GM23338 (cell line): ENCODE measurements at regions not wholly inside any gene's neighbourhood (a gene's known extent, or its start where the extent isn't known, plus 50 kb on each side); places are given as distances from the start of the nearest gene placed in this dataset.

Experiments used
- ATAC-seq: fragments of 200-7000 bp; cut with Tn5 transposase; 3 replicates; pipeline ENCODE4 v1.9.1; 2020
- DNase-seq: peaks from one replicate; pipeline ENCODE4 v3.0.0-alpha.2; 2015; ENCODE audit warnings: low spot score
- H2AFZ ChIP-seq: fragments of 200-600 bp; sonication (generic); 2 replicates; pipeline ENCODE4 v1.8.0; 2016; ENCODE audit warnings: antibody characterized with exemption, mild to moderate bottlenecking, moderate library complexity
- H3F3A ChIP-seq: fragments of 200-600 bp; sonication (generic); replicated peaks from 2 replicates; pipeline ENCODE4 v1.8.0; 2017; ENCODE audit warnings: antibody characterized with exemption, mixed run types, low read depth
- H3K27ac ChIP-seq: fragments of 200-600 bp; sonication (generic); 2 replicates; pipeline ENCODE4 v1.6.1; 2016; ENCODE audit warnings: low read depth
- H3K27me3 ChIP-seq: fragments of 200-600 bp; sonication (generic); 2 replicates; pipeline ENCODE4 v1.8.0; 2016; ENCODE audit warnings: mild to moderate bottlenecking, mixed run types, moderate library complexity; ENCODE audit not compliant: insufficient read depth
- H3K36me3 ChIP-seq: fragments of 200-600 bp; sonication (generic); 2 replicates; pipeline ENCODE4 v1.8.0; 2016; ENCODE audit warnings: mild to moderate bottlenecking; ENCODE audit not compliant: insufficient read depth
- H3K4me1 ChIP-seq: fragments of 200-600 bp; sonication (generic); 2 replicates; pipeline ENCODE4 v1.8.0; 2016; ENCODE audit warnings: mild to moderate bottlenecking, moderate library complexity; ENCODE audit not compliant: insufficient read depth
- H3K4me2 ChIP-seq: fragments of 200-600 bp; sonication (generic); 2 replicates; pipeline ENCODE4 v1.7.1; 2017; ENCODE audit warnings: mixed run types
- H3K4me3 ChIP-seq: fragments of 200-600 bp; sonication (generic); 2 replicates; pipeline ENCODE4 v1.6.1; 2016; ENCODE audit warnings: mixed run types
- H3K79me2 ChIP-seq: fragments of 200-600 bp; sonication (generic); replicated peaks from 2 replicates; pipeline ENCODE4 v1.8.0; 2017; ENCODE audit warnings: mild to moderate bottlenecking; ENCODE audit not compliant: insufficient read depth
- H3K9me2 ChIP-seq: fragments of 200-600 bp; sonication (generic); 2 replicates; pipeline ENCODE4 v1.8.0; 2017; ENCODE audit not compliant: insufficient read depth
- H4K20me1 ChIP-seq: fragments of 200-600 bp; sonication (generic); replicated peaks from 2 replicates; pipeline ENCODE4 v1.8.0; 2017; ENCODE audit warnings: mild to moderate bottlenecking; ENCODE audit not compliant: insufficient read depth
- H3K27ac Mint-ChIP-seq: 2 replicates; pipeline ENCODE4 v1.8.0; 2020; ENCODE audit warnings: inconsistent platforms, mild to moderate bottlenecking, moderate library complexity, mixed read lengths
- H3K27me3 Mint-ChIP-seq: 3 replicates; pipeline ENCODE4 v1.8.0; 2022; ENCODE audit warnings: low read depth, mild to moderate bottlenecking, moderate library complexity, mixed read lengths, inconsistent platforms; ENCODE audit not compliant: insufficient read depth, poor library complexity
- H3K36me3 Mint-ChIP-seq: 3 replicates; pipeline ENCODE4 v1.8.0; 2021; ENCODE audit warnings: low read depth, mild to moderate bottlenecking, inconsistent platforms, moderate library complexity, mixed read lengths
- H3K4me1 Mint-ChIP-seq: 3 replicates; pipeline ENCODE4 v1.8.0; 2020; ENCODE audit warnings: mild to moderate bottlenecking, inconsistent platforms, mixed read lengths
- H3K4me3 Mint-ChIP-seq: 3 replicates; pipeline ENCODE4 v1.8.0; 2021; ENCODE audit warnings: moderate library complexity, mild to moderate bottlenecking, inconsistent platforms, mixed read lengths
- H3K9me3 Mint-ChIP-seq: 3 replicates; pipeline ENCODE4 v1.8.0; 2020; ENCODE audit warnings: moderate library complexity, mild to moderate bottlenecking, inconsistent platforms, mixed read lengths
- CREB1 ChIP-seq: fragments of 250-450 bp; sonication (Bioruptor Pico); IDR thresholded peaks from 2 replicates; pipeline ENCODE4 v1.5.0; 2020; ENCODE audit warnings: low read depth, mild to moderate bottlenecking, moderate library complexity
- EZH2 ChIP-seq: fragments of 200-600 bp; sonication (generic); IDR thresholded peaks from one replicate; pipeline ENCODE4 v1.8.0; 2017; ENCODE audit warnings: antibody characterized with exemption, mild to moderate bottlenecking, low read depth; ENCODE audit not compliant: unreplicated experiment
- EZH2phosphoT487 ChIP-seq: fragments of 200-600 bp; sonication (generic); IDR thresholded peaks from one replicate; pipeline ENCODE4 v1.8.1; 2018; ENCODE audit warnings: antibody characterized with exemption; ENCODE audit not compliant: unreplicated experiment
- JUNB ChIP-seq: IDR thresholded peaks from one replicate; pipeline ENCODE4 v1.6.1; 2016; ENCODE audit warnings: antibody characterized with exemption; ENCODE audit not compliant: unreplicated experiment
- NANOG ChIP-seq: IDR thresholded peaks from 2 replicates; pipeline ENCODE4 v1.6.1; 2016; ENCODE audit warnings: antibody characterized with exemption, borderline replicate concordance
- POLR2AphosphoS5 ChIP-seq: IDR thresholded peaks from 2 replicates; pipeline ENCODE4 v1.6.1; 2016; ENCODE audit warnings: antibody characterized with exemption, low read depth
- REST ChIP-seq: IDR thresholded peaks from one replicate; pipeline ENCODE4 v1.6.1; 2018; ENCODE audit warnings: antibody characterized with exemption; ENCODE audit not compliant: unreplicated experiment
- STAT1 ChIP-seq: IDR thresholded peaks from one replicate; pipeline ENCODE4 v1.6.1; 2016; ENCODE audit warnings: antibody characterized with exemption; ENCODE audit not compliant: unreplicated experiment
- ZNF114 ChIP-seq: fragments of 250-450 bp; sonication (Bioruptor Pico); IDR thresholded peaks from 2 replicates; pipeline ENCODE4 v1.5.0; 2020; ENCODE audit warnings: mild to moderate bottlenecking, moderate library complexity
- ZNF331 ChIP-seq: fragments of 250-450 bp; sonication (Bioruptor Pico); IDR thresholded peaks from 2 replicates; pipeline ENCODE4 v1.5.0; 2020; ENCODE audit warnings: low read depth, mild to moderate bottlenecking, moderate library complexity
- TF ChIP-seq, protein P1 (sequence below): IDR thresholded peaks from 2 replicates; pipeline ENCODE4 v1.6.1; 2016; ENCODE audit warnings: antibody characterized with exemption
- TF ChIP-seq, protein P2 (sequence below): fragments of 250-450 bp; sonication (Bioruptor Pico); IDR thresholded peaks from 2 replicates; pipeline ENCODE4 v1.5.0; 2020; ENCODE audit warnings: mild to moderate bottlenecking, moderate library complexity
- TF ChIP-seq, protein P3 (sequence below), 2 experiments: fragments of 200-600 bp in 1 of 2; sonication (generic) in 1 of 2; conservative IDR thresholded peaks; 2 replicates each; pipeline versions ENCODE4 v1.5.1 to v1.6.1; 2016 to 2017; ENCODE audit warnings: antibody characterized with exemption in 2 of 2, low read depth in 2 of 2, mild to moderate bottlenecking in 2 of 2, moderate library complexity in 1 of 2

DNA sequence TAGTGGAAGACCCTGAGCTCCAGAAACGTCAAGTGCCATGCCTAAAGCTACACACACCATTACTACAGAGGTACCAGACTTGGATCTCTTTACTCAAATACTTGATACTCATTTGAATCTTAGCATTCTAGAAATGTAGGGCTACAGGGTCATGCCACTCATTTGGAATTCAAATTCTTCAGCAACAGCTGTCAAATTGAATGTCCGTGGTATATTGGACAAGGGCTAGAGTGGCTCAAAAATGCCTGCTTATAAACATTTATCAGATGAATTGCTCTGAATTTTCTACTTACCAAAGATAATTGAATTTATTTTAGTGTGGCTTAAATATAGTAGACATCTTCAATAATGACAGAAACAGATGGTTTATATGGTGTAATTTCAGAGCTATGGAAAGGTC, 669.7 kb downstream of the SLC4A3 start:
- TF ChIP-seq STAT1 (no peak), POLR2AphosphoS5 (no peak), NANOG (no peak), CREB1 (CRISPR knock-in tag) (no peak), ZNF114 (CRISPR knock-in tag) (no peak), EZH2phosphoT487 (no peak), EZH2 (no peak), REST (no peak), JUNB (no peak), ZNF331 (CRISPR knock-in tag) (no peak)
- TF ChIP-seq, protein P1, sequence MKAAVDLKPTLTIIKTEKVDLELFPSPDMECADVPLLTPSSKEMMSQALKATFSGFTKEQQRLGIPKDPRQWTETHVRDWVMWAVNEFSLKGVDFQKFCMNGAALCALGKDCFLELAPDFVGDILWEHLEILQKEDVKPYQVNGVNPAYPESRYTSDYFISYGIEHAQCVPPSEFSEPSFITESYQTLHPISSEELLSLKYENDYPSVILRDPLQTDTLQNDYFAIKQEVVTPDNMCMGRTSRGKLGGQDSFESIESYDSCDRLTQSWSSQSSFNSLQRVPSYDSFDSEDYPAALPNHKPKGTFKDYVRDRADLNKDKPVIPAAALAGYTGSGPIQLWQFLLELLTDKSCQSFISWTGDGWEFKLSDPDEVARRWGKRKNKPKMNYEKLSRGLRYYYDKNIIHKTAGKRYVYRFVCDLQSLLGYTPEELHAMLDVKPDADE = no peak
- TF ChIP-seq, protein P2, sequence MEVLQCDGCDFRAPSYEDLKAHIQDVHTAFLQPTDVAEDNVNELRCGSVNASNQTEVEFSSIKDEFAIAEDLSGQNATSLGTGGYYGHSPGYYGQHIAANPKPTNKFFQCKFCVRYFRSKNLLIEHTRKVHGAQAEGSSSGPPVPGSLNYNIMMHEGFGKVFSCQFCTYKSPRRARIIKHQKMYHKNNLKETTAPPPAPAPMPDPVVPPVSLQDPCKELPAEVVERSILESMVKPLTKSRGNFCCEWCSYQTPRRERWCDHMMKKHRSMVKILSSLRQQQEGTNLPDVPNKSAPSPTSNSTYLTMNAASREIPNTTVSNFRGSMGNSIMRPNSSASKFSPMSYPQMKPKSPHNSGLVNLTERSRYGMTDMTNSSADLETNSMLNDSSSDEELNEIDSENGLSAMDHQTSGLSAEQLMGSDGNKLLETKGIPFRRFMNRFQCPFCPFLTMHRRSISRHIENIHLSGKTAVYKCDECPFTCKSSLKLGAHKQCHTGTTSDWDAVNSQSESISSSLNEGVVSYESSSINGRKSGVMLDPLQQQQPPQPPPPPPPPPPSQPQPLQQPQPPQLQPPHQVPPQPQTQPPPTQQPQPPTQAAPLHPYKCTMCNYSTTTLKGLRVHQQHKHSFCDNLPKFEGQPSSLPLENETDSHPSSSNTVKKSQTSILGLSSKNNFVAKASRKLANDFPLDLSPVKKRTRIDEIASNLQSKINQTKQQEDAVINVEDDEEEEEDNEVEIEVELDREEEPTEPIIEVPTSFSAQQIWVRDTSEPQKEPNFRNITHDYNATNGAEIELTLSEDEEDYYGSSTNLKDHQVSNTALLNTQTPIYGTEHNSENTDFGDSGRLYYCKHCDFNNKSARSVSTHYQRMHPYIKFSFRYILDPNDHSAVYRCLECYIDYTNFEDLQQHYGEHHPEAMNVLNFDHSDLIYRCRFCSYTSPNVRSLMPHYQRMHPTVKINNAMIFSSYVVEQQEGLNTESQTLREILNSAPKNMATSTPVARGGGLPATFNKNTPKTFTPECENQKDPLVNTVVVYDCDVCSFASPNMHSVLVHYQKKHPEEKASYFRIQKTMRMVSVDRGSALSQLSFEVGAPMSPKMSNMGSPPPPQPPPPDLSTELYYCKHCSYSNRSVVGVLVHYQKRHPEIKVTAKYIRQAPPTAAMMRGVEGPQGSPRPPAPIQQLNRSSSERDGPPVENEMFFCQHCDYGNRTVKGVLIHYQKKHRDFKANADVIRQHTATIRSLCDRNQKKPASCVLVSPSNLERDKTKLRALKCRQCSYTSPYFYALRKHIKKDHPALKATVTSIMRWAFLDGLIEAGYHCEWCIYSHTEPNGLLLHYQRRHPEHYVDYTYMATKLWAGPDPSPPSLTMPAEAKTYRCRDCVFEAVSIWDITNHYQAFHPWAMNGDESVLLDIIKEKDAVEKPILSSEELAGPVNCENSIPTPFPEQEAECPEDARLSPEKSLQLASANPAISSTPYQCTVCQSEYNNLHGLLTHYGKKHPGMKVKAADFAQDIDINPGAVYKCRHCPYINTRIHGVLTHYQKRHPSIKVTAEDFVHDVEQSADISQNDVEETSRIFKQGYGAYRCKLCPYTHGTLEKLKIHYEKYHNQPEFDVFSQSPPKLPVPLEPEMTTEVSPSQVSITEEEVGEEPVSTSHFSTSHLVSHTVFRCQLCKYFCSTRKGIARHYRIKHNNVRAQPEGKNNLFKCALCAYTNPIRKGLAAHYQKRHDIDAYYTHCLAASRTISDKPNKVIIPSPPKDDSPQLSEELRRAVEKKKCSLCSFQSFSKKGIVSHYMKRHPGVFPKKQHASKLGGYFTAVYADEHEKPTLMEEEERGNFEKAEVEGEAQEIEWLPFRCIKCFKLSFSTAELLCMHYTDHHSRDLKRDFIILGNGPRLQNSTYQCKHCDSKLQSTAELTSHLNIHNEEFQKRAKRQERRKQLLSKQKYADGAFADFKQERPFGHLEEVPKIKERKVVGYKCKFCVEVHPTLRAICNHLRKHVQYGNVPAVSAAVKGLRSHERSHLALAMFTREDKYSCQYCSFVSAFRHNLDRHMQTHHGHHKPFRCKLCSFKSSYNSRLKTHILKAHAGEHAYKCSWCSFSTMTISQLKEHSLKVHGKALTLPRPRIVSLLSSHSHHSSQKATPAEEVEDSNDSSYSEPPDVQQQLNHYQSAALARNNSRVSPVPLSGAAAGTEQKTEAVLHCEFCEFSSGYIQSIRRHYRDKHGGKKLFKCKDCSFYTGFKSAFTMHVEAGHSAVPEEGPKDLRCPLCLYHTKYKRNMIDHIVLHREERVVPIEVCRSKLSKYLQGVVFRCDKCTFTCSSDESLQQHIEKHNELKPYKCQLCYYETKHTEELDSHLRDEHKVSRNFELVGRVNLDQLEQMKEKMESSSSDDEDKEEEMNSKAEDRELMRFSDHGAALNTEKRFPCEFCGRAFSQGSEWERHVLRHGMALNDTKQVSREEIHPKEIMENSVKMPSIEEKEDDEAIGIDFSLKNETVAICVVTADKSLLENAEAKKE (CRISPR knock-in tag) = no peak
- TF ChIP-seq, protein P3, sequence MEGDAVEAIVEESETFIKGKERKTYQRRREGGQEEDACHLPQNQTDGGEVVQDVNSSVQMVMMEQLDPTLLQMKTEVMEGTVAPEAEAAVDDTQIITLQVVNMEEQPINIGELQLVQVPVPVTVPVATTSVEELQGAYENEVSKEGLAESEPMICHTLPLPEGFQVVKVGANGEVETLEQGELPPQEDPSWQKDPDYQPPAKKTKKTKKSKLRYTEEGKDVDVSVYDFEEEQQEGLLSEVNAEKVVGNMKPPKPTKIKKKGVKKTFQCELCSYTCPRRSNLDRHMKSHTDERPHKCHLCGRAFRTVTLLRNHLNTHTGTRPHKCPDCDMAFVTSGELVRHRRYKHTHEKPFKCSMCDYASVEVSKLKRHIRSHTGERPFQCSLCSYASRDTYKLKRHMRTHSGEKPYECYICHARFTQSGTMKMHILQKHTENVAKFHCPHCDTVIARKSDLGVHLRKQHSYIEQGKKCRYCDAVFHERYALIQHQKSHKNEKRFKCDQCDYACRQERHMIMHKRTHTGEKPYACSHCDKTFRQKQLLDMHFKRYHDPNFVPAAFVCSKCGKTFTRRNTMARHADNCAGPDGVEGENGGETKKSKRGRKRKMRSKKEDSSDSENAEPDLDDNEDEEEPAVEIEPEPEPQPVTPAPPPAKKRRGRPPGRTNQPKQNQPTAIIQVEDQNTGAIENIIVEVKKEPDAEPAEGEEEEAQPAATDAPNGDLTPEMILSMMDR (conservative IDR thresholded peaks at IDR 0.05; ENCODE audit: low read depth in 2 of 2) = no peak
- H4K20me1 ChIP-seq = no peaks in the 10 kb centered on the region
- no peaks in the 10 kb centered on the region for H3F3A ChIP-seq
- Mint-ChIP-seq H3K27me3 (peaks cover 2% of the 10 kb centered on the region), H3K9me3 (peaks cover 6% of the 10 kb centered on the region; the same call in 2 of the 3 replicates), H3K36me3 (peaks cover 4% of the 10 kb centered on the region; the same call in 2 of the 3 replicates), H3K4me3 (no peak overlapping the region), H3K27ac (no peak overlapping the region), H3K4me1 (peaks cover 4% of the 10 kb centered on the region; the same call in 2 of the 3 replicates)
- peaks cover 2% of the 10 kb centered on the region; the same call in 1 of the 2 replicates for H3K36me3 ChIP-seq
- ATAC-seq (no peak), DNase-seq (no peak)
- no peak overlapping the region for H2AFZ ChIP-seq
- H3K4me1 ChIP-seq = no peaks in the 10 kb centered on the region
- no peaks in the 10 kb centered on the region for H3K79me2 ChIP-seq
- H3K27ac ChIP-seq = no peak overlapping the region
- no peaks in the 10 kb centered on the region for H3K27me3 ChIP-seq
- H3K4me3 ChIP-seq = no peak overlapping the region
- H3K4me2 ChIP-seq = no peak overlapping the region
- 0 out of 2 replicates have a peak, but pooled peaks cover 2% of the 10 kb centered on the region for H3K9me2 ChIP-seq
